Panc1 (cell line): ENCODE measurements at regions not wholly inside any gene's neighbourhood (a gene's known extent, or its start where the extent isn't known, plus 50 kb on each side); places are given as distances from the start of the nearest gene placed in this dataset.

Source experiments
- ATAC-seq: fragments of 200-7000 bp; cut with Tn5 transposase; 2 replicates; pipeline ENCODE4 v1.9.1; 2020; ENCODE audit warnings: mild to moderate bottlenecking, moderate library complexity
- BruUV-seq: library from RNA; stranded (reverse); fragments of 400-500 nt; replicated peaks from 2 replicates; lab custom pipeline; 2021; lab: Mats Ljungman, UMichigan
- CTCF ChIA-PET: fragments of 300-600 bp; sonication (Branson Sonifier 250); formaldehyde crosslinking; loops from one replicate; lab custom pipeline; 2022; ENCODE audit warnings: antibody characterized with exemption; lab: Charles Lee
- POLR2A ChIA-PET: fragments of 300-600 bp; sonication (Branson Sonifier 250); formaldehyde crosslinking; loops from one replicate; lab custom pipeline; 2022; ENCODE audit warnings: antibody characterized with exemption; lab: Charles Lee
- DNase-seq: peaks from one replicate; pipeline ENCODE4 v3.0.0-alpha.2; 2010; ENCODE audit warnings: low read depth, low spot score
- H3K27ac ChIP-seq: 2 replicates; pipeline ENCODE4 v1.5.1; 2011; ENCODE audit warnings: mild to moderate bottlenecking, low read length, inconsistent platforms
- H3K27me3 ChIP-seq: fragments of 200-500 bp; sonication (Bioruptor generic); 2 replicates; pipeline ENCODE4 v1.6.0; 2014; ENCODE audit warnings: low read length, inconsistent platforms; ENCODE audit not compliant: control insufficient read depth, insufficient read depth
- H3K36me3 ChIP-seq: fragments of 200-500 bp; sonication (Bioruptor generic); 2 replicates; pipeline ENCODE4 v1.5.1; 2014; ENCODE audit warnings: inconsistent platforms, mild to moderate bottlenecking, low read length, moderate library complexity; ENCODE audit not compliant: control insufficient read depth, insufficient read depth
- H3K4me1 ChIP-seq: 2 replicates; pipeline ENCODE4 v1.5.1; 2011; ENCODE audit warnings: inconsistent platforms, mild to moderate bottlenecking, low read length, moderate library complexity; ENCODE audit not compliant: control insufficient read depth, insufficient read depth
- H3K4me3 ChIP-seq, 2 experiments: 2 replicates each; pipeline ENCODE4 v1.5.1; 2011 to 2012; ENCODE audit warnings: low read depth in 2 of 2, low read length in 2 of 2, mild to moderate bottlenecking in 2 of 2, inconsistent platforms in 1 of 2, moderate library complexity in 1 of 2
- H3K9me3 ChIP-seq: fragments of 200-500 bp; sonication (Bioruptor generic); 2 replicates; pipeline ENCODE4 v1.5.1; 2014; ENCODE audit warnings: low read depth, mild to moderate bottlenecking, inconsistent platforms, low read length, moderate library complexity; ENCODE audit not compliant: control insufficient read depth, insufficient read depth
- POLR2AphosphoS5 ChIP-seq: IDR thresholded peaks from 2 replicates; pipeline ENCODE4 v1.6.1; 2012; ENCODE audit warnings: mild to moderate bottlenecking, low read depth, low read length, moderate library complexity
- SIN3A ChIP-seq: IDR thresholded peaks from 2 replicates; pipeline ENCODE4 v1.6.1; 2012; ENCODE audit warnings: low read depth, mild to moderate bottlenecking, low read length, moderate library complexity, borderline replicate concordance; ENCODE audit not compliant: insufficient read depth
- TCF7L2 ChIP-seq: IDR thresholded peaks from 2 replicates; pipeline ENCODE4 v1.6.1; 2011; ENCODE audit warnings: mild to moderate bottlenecking, low read depth, low read length, inconsistent platforms
- in situ Hi-C: cut with HindIII; loops from 2 replicates; pipeline ENCODE4 v1.10.0; 2016; ENCODE audit warnings: low sequenced_read_pairs, low pct_unique_long_range_greater_than_20kb
- intact Hi-C: fragments of 100-400 bp; cut with micrococcal nuclease; formaldehyde crosslinking; loops from one replicate; pipeline ENCODE4 v1.10.0; 2022; ENCODE audit not compliant: unreplicated experiment
- TF ChIP-seq, protein P1 (sequence below): fragments of 450-650 bp; IDR thresholded peaks from 2 replicates; pipeline ENCODE4 v1.5.1; 2017; ENCODE audit warnings: mild to moderate bottlenecking
- TF ChIP-seq, protein P2 (sequence below), 2 experiments: IDR thresholded peaks; 2 replicates each; pipeline ENCODE4 v1.6.1; 2011 to 2012; ENCODE audit warnings: low read depth in 2 of 2, control low read depth in 1 of 2, low read length in 1 of 2, mild to moderate bottlenecking in 1 of 2, moderate library complexity in 1 of 2; ENCODE audit not compliant: insufficient read depth in 1 of 2

DNA sequence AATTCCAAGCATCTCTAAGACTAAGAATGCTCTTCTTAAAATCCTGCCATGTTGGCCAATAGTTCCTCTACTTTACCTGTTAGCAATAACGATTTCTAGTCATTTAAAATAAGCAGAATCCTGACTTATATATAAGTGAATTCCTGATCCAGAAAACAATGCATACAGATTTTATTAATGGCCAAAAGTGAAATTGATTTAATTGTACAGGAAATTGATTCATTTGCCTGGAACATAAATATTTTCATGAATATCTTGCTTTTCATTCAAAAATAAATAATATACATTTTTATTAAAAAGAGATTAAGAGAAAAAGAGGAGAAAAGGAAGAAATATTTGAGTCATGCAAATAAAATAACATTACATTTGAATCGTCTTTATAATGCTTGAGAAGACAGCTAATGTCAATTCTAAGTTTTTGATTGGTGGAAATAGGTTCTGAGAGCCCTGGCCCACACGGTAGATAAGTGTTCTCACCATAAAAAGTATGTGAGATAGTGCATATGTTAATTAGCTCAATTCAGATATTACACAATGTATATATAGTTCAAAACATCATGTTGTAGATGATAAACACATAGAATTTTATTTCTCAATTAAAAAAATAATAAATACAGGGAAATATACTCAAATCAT lies 323.2 kb upstream of the MIR17HG start:
- CTCF ChIA-PET, result no interaction called here

DNA sequence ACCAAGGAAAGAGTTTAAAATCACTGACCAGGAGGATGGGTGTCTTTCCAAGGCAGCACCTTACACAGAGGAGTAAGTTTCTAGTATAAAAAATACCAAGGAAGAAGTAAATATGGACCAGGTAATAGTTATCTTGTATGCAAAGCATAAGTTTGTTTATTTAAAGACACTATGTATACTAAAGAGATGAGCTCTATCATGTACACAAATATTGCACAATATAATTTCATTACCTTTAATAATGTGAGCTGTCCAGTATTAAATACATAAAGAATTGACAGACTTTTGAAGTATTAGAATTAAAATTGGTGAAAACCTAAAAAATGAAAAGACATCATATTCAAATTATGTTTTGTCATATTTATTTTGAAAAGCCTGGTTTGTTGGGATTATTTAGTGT lies 322.0 kb upstream of the MIR17HG start:
- Histone ChIP-seq H3K4me1 (no peaks in the 10 kb centered on the region), H3K27ac (no peak overlapping the region), H3K9me3 (no peaks in the 10 kb centered on the region), H3K4me3 (no peak overlapping the region), H3K36me3 (no peaks in the 10 kb centered on the region), H3K27me3 (no peaks in the 10 kb centered on the region)
- no TSS peak for BruUV-seq
- TF ChIP-seq POLR2AphosphoS5, result no peak
- TF ChIP-seq, protein P1, sequence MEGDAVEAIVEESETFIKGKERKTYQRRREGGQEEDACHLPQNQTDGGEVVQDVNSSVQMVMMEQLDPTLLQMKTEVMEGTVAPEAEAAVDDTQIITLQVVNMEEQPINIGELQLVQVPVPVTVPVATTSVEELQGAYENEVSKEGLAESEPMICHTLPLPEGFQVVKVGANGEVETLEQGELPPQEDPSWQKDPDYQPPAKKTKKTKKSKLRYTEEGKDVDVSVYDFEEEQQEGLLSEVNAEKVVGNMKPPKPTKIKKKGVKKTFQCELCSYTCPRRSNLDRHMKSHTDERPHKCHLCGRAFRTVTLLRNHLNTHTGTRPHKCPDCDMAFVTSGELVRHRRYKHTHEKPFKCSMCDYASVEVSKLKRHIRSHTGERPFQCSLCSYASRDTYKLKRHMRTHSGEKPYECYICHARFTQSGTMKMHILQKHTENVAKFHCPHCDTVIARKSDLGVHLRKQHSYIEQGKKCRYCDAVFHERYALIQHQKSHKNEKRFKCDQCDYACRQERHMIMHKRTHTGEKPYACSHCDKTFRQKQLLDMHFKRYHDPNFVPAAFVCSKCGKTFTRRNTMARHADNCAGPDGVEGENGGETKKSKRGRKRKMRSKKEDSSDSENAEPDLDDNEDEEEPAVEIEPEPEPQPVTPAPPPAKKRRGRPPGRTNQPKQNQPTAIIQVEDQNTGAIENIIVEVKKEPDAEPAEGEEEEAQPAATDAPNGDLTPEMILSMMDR, result no peak
- no peak for TF ChIP-seq SIN3A
- TF ChIP-seq TCF7L2, result no peak
- TF ChIP-seq, protein P2, sequence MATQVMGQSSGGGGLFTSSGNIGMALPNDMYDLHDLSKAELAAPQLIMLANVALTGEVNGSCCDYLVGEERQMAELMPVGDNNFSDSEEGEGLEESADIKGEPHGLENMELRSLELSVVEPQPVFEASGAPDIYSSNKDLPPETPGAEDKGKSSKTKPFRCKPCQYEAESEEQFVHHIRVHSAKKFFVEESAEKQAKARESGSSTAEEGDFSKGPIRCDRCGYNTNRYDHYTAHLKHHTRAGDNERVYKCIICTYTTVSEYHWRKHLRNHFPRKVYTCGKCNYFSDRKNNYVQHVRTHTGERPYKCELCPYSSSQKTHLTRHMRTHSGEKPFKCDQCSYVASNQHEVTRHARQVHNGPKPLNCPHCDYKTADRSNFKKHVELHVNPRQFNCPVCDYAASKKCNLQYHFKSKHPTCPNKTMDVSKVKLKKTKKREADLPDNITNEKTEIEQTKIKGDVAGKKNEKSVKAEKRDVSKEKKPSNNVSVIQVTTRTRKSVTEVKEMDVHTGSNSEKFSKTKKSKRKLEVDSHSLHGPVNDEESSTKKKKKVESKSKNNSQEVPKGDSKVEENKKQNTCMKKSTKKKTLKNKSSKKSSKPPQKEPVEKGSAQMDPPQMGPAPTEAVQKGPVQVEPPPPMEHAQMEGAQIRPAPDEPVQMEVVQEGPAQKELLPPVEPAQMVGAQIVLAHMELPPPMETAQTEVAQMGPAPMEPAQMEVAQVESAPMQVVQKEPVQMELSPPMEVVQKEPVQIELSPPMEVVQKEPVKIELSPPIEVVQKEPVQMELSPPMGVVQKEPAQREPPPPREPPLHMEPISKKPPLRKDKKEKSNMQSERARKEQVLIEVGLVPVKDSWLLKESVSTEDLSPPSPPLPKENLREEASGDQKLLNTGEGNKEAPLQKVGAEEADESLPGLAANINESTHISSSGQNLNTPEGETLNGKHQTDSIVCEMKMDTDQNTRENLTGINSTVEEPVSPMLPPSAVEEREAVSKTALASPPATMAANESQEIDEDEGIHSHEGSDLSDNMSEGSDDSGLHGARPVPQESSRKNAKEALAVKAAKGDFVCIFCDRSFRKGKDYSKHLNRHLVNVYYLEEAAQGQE (IDR thresholded peaks at IDR 0.05; ENCODE audit: insufficient read depth in 1 of 2, low read depth in 2 of 2, low read length in 1 of 2), result no peak
- intact Hi-C loops, result no loop called here
- in situ Hi-C loops, result no loop called here
- DNase-seq (no peak), ATAC-seq (no peak)
- ChIA-PET POLR2A (no interaction called here), CTCF (no interaction called here)

More for the DNA sequence above, 323.2 kb upstream of the MIR17HG start:
- no peaks in the 10 kb centered on the region for H3K36me3 ChIP-seq
- DNase-seq (no peak), ATAC-seq (no peak)
- TF ChIP-seq POLR2AphosphoS5, result no peak
- TF ChIP-seq, protein P2 (IDR thresholded peaks at IDR 0.05; ENCODE audit: insufficient read depth in 1 of 2, low read depth in 2 of 2, low read length in 1 of 2), result no peak
- TF ChIP-seq TCF7L2, result no peak
- TF ChIP-seq SIN3A, result no peak
- TF ChIP-seq, protein P1, result no peak
- H3K27me3 ChIP-seq, result no peaks in the 10 kb centered on the region
- H3K9me3 ChIP-seq, result no peaks in the 10 kb centered on the region
- no TSS peak for BruUV-seq
- POLR2A ChIA-PET, result no interaction called here
- no peak overlapping the region for H3K4me3 ChIP-seq
- H3K27ac ChIP-seq, result no peak overlapping the region
- in situ Hi-C loops (no loop called here), intact Hi-C loops (no loop called here)
- no peaks in the 10 kb centered on the region for H3K4me1 ChIP-seq
